KMS-11 (cell line): ENCODE measurements at regions not wholly inside any gene's neighbourhood (a gene's known extent, or its start where the extent isn't known, plus 50 kb on each side); places are given as distances from the start of the nearest gene placed in this dataset.

Source experiments
- H2AFZ ChIP-seq: fragments of 200-600 bp; sonication (generic); 2 replicates; pipeline ENCODE4 v1.6.1; 2016; ENCODE audit warnings: antibody characterized with exemption, mixed run types, low read depth
- H3K27ac ChIP-seq: fragments of 200-600 bp; sonication (generic); 2 replicates; pipeline ENCODE4 v1.6.1; 2016; ENCODE audit warnings: mild to moderate bottlenecking, mixed run types
- H3K27me3 ChIP-seq: fragments of 200-600 bp; sonication (generic); 2 replicates; pipeline ENCODE4 v1.6.1; 2017; ENCODE audit warnings: mild to moderate bottlenecking, low read depth, mixed run types, moderate library complexity; ENCODE audit not compliant: insufficient read depth
- H3K36me3 ChIP-seq: fragments of 200-600 bp; sonication (generic); 2 replicates; pipeline ENCODE4 v1.6.1; 2017; ENCODE audit warnings: mild to moderate bottlenecking, mixed run types; ENCODE audit not compliant: insufficient read depth
- H3K4me1 ChIP-seq: fragments of 200-600 bp; sonication (generic); 2 replicates; pipeline ENCODE4 v1.6.1; 2016; ENCODE audit warnings: mild to moderate bottlenecking, low read depth, mixed run types; ENCODE audit not compliant: poor library complexity, severe bottlenecking
- H3K4me2 ChIP-seq: fragments of 200-600 bp; sonication (generic); 2 replicates; pipeline ENCODE4 v1.7.0; 2016; ENCODE audit warnings: mild to moderate bottlenecking, mixed run types
- H3K4me3 ChIP-seq: fragments of 200-600 bp; sonication (generic); IDR thresholded peaks from 2 replicates; pipeline ENCODE4 v1.6.1; 2017; ENCODE audit warnings: low read depth, low read length, mixed read lengths; ENCODE audit not compliant: insufficient read depth
- H3K79me2 ChIP-seq: fragments of 200-600 bp; sonication (generic); 2 replicates; pipeline ENCODE4 v1.6.1; 2016; ENCODE audit warnings: low read depth, mixed run types; ENCODE audit not compliant: insufficient read depth
- H3K9ac ChIP-seq: fragments of 200-600 bp; sonication (generic); 2 replicates; pipeline ENCODE4 v1.6.1; 2016; ENCODE audit warnings: mild to moderate bottlenecking, mixed run types
- H4K20me1 ChIP-seq: fragments of 200-600 bp; sonication (generic); 2 replicates; pipeline ENCODE4 v1.6.1; 2016; ENCODE audit warnings: mild to moderate bottlenecking, mixed run types; ENCODE audit not compliant: insufficient read depth
- CTCF ChIP-seq: fragments of 200-600 bp; sonication (generic); conservative IDR thresholded peaks from 2 replicates; pipeline ENCODE4 v1.6.1; 2017; ENCODE audit warnings: low read depth, mild to moderate bottlenecking, antibody characterized with exemption, low read length, moderate library complexity, mixed read lengths

GRCh38 chr9:89880161-89880560 is 275.3 kb downstream of the GADD45G start:
- H3K4me3 ChIP-seq, result no peak overlapping the region

GRCh38 chr9:89880721-89881120 is 275.9 kb downstream of the GADD45G start:
- Histone ChIP-seq H3K4me2 (no peak overlapping the region), H2AFZ (no peak overlapping the region), H3K9ac (no peak overlapping the region), H3K27me3 (no peaks in the 10 kb centered on the region), H3K36me3 (no peaks in the 10 kb centered on the region), H3K27ac (no peak overlapping the region), H3K79me2 (no peaks in the 10 kb centered on the region), H3K4me3 (no peak overlapping the region), H4K20me1 (no peaks in the 10 kb centered on the region), H3K4me1 (no peaks in the 10 kb centered on the region)
- no peak for TF ChIP-seq CTCF

More at GRCh38 chr9:89880161-89880560, 275.3 kb downstream of the GADD45G start:
- no peak overlapping the region for H2AFZ ChIP-seq
- no peaks in the 10 kb centered on the region for H3K79me2 ChIP-seq
- no peaks in the 10 kb centered on the region for H3K36me3 ChIP-seq
- no peaks in the 10 kb centered on the region for H4K20me1 ChIP-seq
- TF ChIP-seq CTCF, result no peak
- no peaks in the 10 kb centered on the region for H3K27me3 ChIP-seq
- H3K4me1 ChIP-seq, result no peaks in the 10 kb centered on the region
- H3K9ac ChIP-seq, result no peak overlapping the region
- no peak overlapping the region for H3K4me2 ChIP-seq
- no peak overlapping the region for H3K27ac ChIP-seq

GRCh38 chr9:89881431-89881830 is 276.6 kb downstream of the GADD45G start:
- Histone ChIP-seq H3K79me2 (no peaks in the 10 kb centered on the region), H3K27me3 (no peaks in the 10 kb centered on the region), H3K27ac (no peak overlapping the region), H3K4me2 (no peak overlapping the region), H3K9ac (no peak overlapping the region), H3K4me1 (no peaks in the 10 kb centered on the region), H3K36me3 (no peaks in the 10 kb centered on the region), H4K20me1 (no peaks in the 10 kb centered on the region), H3K4me3 (no peak overlapping the region), H2AFZ (no peak overlapping the region)
- no peak for TF ChIP-seq CTCF

- no peak overlapping the region for H3K27ac ChIP-seq
- no peak overlapping the region for H3K4me3 ChIP-seq
- H3K27me3 ChIP-seq, result no peaks in the 10 kb centered on the region
- H3K4me1 ChIP-seq, result no peaks in the 10 kb centered on the region
- TF ChIP-seq CTCF, result no peak
- no peaks in the 10 kb centered on the region for H4K20me1 ChIP-seq
- no peak overlapping the region for H3K4me2 ChIP-seq
- H3K36me3 ChIP-seq, result no peaks in the 10 kb centered on the region
- no peak overlapping the region for H3K9ac ChIP-seq
- H2AFZ ChIP-seq, result no peak overlapping the region
- no peaks in the 10 kb centered on the region for H3K79me2 ChIP-seq
These were observed 278.1 kb downstream of the GADD45G start for GRCh38 chr9:89882930-89883361.
